GM18526 (cell line): ENCODE measurements at regions not wholly inside any gene's neighbourhood (a gene's known extent, or its start where the extent isn't known, plus 50 kb on each side); places are given as distances from the start of the nearest gene placed in this dataset.

Source experiments
- POLR2A ChIP-seq: IDR thresholded peaks from 3 replicates; pipeline ENCODE4 v1.6.1; 2011; ENCODE audit not compliant: insufficient read length; ENCODE audit errors: extremely low read depth

- no peak for TF ChIP-seq POLR2A
Measured at GRCh38 chr12:92650228-92650822, 52.5 kb upstream of the PLEKHG7 start.

- no peak for TF ChIP-seq POLR2A
Measured at GRCh38 chr12:92649511-92650227, 53.1 kb upstream of the PLEKHG7 start.

- no peak for TF ChIP-seq POLR2A
Measured at GRCh38 chr12:92648242-92649031, 54.4 kb upstream of the PLEKHG7 start.

- TF ChIP-seq POLR2A: no peak
Measured at GRCh38 chr12:92641291-92641690, 61.5 kb upstream of the PLEKHG7 start.

GRCh38 chr12:92640691-92641090 lies 62.1 kb upstream of the PLEKHG7 start:
- no peak for TF ChIP-seq POLR2A

GRCh38 chr12:92639017-92639416 lies 63.8 kb upstream of the PLEKHG7 start:
- no peak for TF ChIP-seq POLR2A

GRCh38 chr12:92634730-92635129 lies 68.1 kb upstream of the PLEKHG7 start:
- TF ChIP-seq POLR2A: no peak

GRCh38 chr12:92634202-92634601 lies 68.6 kb upstream of the PLEKHG7 start:
- no peak for TF ChIP-seq POLR2A

- TF ChIP-seq POLR2A: no peak
Measured at GRCh38 chr12:92630968-92631367, 71.8 kb upstream of the PLEKHG7 start.

GRCh38 chr12:92629349-92630065 lies 73.3 kb upstream of the PLEKHG7 start:
- no peak for TF ChIP-seq POLR2A

- no peak for TF ChIP-seq POLR2A
Measured at GRCh38 chr12:92628476-92628875, 74.3 kb upstream of the PLEKHG7 start.

- TF ChIP-seq POLR2A: no peak
Measured at GRCh38 chr12:92627511-92627910, 75.3 kb upstream of the PLEKHG7 start.

GRCh38 chr12:92625639-92626310 lies 77.0 kb upstream of the PLEKHG7 start:
- TF ChIP-seq POLR2A: no peak

- no peak for TF ChIP-seq POLR2A
Measured at GRCh38 chr12:92624236-92624635, 78.6 kb upstream of the PLEKHG7 start.

- no peak for TF ChIP-seq POLR2A
Measured at GRCh38 chr12:92623386-92623785, 79.4 kb upstream of the PLEKHG7 start.
